Upper lobe of left lung (tissue), 6 donors: ENCODE measurements at regions not wholly inside any gene's neighbourhood (a gene's known extent, or its start where the extent isn't known, plus 50 kb on each side); places are given as distances from the start of the nearest gene placed in this dataset.

Source experiments
- ATAC-seq, 2 donors: fragments of 200-7000 bp; cut with Tn5 transposase; one replicate each; pipeline ENCODE4 v1.9.1; 2022; ENCODE audit warnings: mild to moderate bottlenecking in 2 of 2, moderate library complexity in 2 of 2; ENCODE audit not compliant: low FRiP score in 2 of 2
- DNase-seq, 2 donors: peaks; one replicate each; pipeline ENCODE4 v3.0.0-alpha.2; 2019 to 2020
- H3K27ac ChIP-seq, 4 donors: fragments of 200-600 bp; sonication (generic); one replicate each; pipeline ENCODE4 v1.5.1; 2016 to 2019
- H3K27me3 ChIP-seq, 4 donors: fragments of 200-600 bp; sonication (generic); one replicate each; pipeline ENCODE4 v1.5.1; 2017 to 2019
- H3K36me3 ChIP-seq, 4 donors: fragments of 200-600 bp; sonication (generic); one replicate each; pipeline ENCODE4 v1.5.1; 2016 to 2019
- H3K4me1 ChIP-seq, 4 donors: fragments of 200-600 bp; sonication (generic); one replicate each; pipeline ENCODE4 v1.5.1; 2018 to 2019
- H3K4me3 ChIP-seq, 4 donors: fragments of 200-600 bp; sonication (generic); one replicate each; pipeline ENCODE4 v1.5.1; 2017 to 2019; ENCODE audit warnings: mild to moderate bottlenecking in 2 of 4, moderate library complexity in 1 of 4
- H3K9me3 ChIP-seq, 4 donors: fragments of 200-600 bp; sonication (generic); one replicate each; pipeline ENCODE4 v1.5.1; 2018 to 2019
- EP300 ChIP-seq, 4 donors: sonication (generic); formaldehyde crosslinking; IDR thresholded peaks; one replicate each; pipeline ENCODE4 v1.5.1; 2017; ENCODE audit warnings: antibody characterized with exemption in 4 of 4, control low read depth in 2 of 4
- POLR2A ChIP-seq, 4 donors: fragments of 450-650 bp; IDR thresholded peaks; one replicate each; pipeline ENCODE4 v1.5.1; 2016 to 2017; ENCODE audit warnings: antibody characterized with exemption in 4 of 4, mild to moderate bottlenecking in 2 of 4
- POLR2AphosphoS5 ChIP-seq, 2 donors: sonication (generic); formaldehyde crosslinking; IDR thresholded peaks; one replicate each; pipeline ENCODE4 v1.5.1; 2017; ENCODE audit warnings: antibody characterized with exemption in 2 of 2
- WGBS, 2 donors: methylation state at CpG; one replicate each; pipeline ENCODE4 v1.1.5; 2017 to 2018; 5-methylcytosine and 5-hydroxymethylcytosine counted together
- TF ChIP-seq, protein P1 (sequence below), 6 experiments: fragments of 450-650 bp in 4 of 6; fragments of 200-600 bp in 2 of 6; sonication (generic) in 2 of 6; IDR thresholded peaks; one replicate each; pipeline ENCODE4 v1.5.1; 2016 to 2019; ENCODE audit warnings: antibody characterized with exemption in 6 of 6
- donor health status: DM: no; HTN: no; CAD: no; lungs with moderate emphysema.
- donor health status: DM: no; HTN: yes; CAD: no; lungs with severe emphysema.

- TF ChIP-seq POLR2A (IDR thresholded peaks at IDR 0.05) (no peak), POLR2AphosphoS5 (IDR thresholded peaks at IDR 0.05) (no peak), EP300 (IDR thresholded peaks at IDR 0.05) (no peak)
- TF ChIP-seq, protein P1, sequence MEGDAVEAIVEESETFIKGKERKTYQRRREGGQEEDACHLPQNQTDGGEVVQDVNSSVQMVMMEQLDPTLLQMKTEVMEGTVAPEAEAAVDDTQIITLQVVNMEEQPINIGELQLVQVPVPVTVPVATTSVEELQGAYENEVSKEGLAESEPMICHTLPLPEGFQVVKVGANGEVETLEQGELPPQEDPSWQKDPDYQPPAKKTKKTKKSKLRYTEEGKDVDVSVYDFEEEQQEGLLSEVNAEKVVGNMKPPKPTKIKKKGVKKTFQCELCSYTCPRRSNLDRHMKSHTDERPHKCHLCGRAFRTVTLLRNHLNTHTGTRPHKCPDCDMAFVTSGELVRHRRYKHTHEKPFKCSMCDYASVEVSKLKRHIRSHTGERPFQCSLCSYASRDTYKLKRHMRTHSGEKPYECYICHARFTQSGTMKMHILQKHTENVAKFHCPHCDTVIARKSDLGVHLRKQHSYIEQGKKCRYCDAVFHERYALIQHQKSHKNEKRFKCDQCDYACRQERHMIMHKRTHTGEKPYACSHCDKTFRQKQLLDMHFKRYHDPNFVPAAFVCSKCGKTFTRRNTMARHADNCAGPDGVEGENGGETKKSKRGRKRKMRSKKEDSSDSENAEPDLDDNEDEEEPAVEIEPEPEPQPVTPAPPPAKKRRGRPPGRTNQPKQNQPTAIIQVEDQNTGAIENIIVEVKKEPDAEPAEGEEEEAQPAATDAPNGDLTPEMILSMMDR (IDR thresholded peaks at IDR 0.05): no peak
- no peaks in the 10 kb centered on the region for H3K9me3 ChIP-seq
- DNase-seq (no peak), ATAC-seq (no peak)
- WGBS, 2 donors: 85 to 86% methylated on average over 6 of the region's 6 CpGs
- no peak overlapping the region for H3K4me3 ChIP-seq
- no peaks in the 10 kb centered on the region for H3K27me3 ChIP-seq
- H3K36me3 ChIP-seq: no peaks in the 10 kb centered on the region
- H3K27ac ChIP-seq: no peak overlapping the region
- H3K4me1 ChIP-seq: no peaks in the 10 kb centered on the region
Observed at GRCh38 chr1:31497601-31498000, 78.7 kb upstream of the TINAGL1 start.

GRCh38 chr1:31498376-31499040 is 77.8 kb upstream of the TINAGL1 start:
- no peak for DNase-seq
- no peak for ATAC-seq
- no peaks in the 10 kb centered on the region for H3K4me1 ChIP-seq
- no peaks in the 10 kb centered on the region for H3K9me3 ChIP-seq
- 84 to 87% methylated on average over 11 of the region's 11 CpGs for WGBS, 2 donors
- no peaks in the 10 kb centered on the region for H3K36me3 ChIP-seq
- H3K27ac ChIP-seq: no peak overlapping the region
- no peaks in the 10 kb centered on the region for H3K27me3 ChIP-seq
- no peak overlapping the region for H3K4me3 ChIP-seq
- TF ChIP-seq POLR2AphosphoS5 (IDR thresholded peaks at IDR 0.05) (no peak), EP300 (IDR thresholded peaks at IDR 0.05) (no peak), POLR2A (IDR thresholded peaks at IDR 0.05) (no peak)
- TF ChIP-seq, protein P1 (IDR thresholded peaks at IDR 0.05): no peak

DNA sequence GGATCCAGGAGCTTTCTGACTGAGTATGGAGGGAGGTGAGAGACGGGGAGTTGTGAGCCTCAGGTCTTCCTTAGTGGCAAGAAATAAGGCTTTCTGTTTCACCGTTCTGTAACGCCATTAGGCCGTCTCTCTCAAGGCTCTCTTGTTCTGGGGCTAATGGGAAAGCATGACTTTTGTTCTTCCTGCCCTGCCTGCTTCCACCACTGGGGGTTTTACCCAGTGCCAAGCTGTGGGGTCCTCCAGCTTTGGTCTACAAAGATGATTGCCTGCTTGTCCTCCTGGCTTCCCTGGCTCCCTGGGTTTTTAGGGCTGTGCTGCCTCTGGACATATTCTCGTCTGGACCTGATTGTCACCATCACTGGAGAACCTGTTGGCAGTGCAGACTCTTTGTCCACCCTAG is 74.8 kb upstream of the TINAGL1 start:
- no peak for DNase-seq
- 85 to 86% methylated on average over 5 of the region's 5 CpGs for WGBS, 2 donors
- no peaks in the 10 kb centered on the region for H3K9me3 ChIP-seq
- no peak overlapping the region for H3K4me3 ChIP-seq
- no peak for ATAC-seq
- no peak overlapping the region for H3K27ac ChIP-seq
- H3K36me3 ChIP-seq: no peaks in the 10 kb centered on the region
- TF ChIP-seq EP300 (IDR thresholded peaks at IDR 0.05): no peak
- no peak for TF ChIP-seq POLR2AphosphoS5 (IDR thresholded peaks at IDR 0.05)
- TF ChIP-seq POLR2A (IDR thresholded peaks at IDR 0.05): no peak
- TF ChIP-seq, protein P1 (IDR thresholded peaks at IDR 0.05): no peak
- H3K4me1 ChIP-seq: no peaks in the 10 kb centered on the region
- no peaks in the 10 kb centered on the region for H3K27me3 ChIP-seq

- TF ChIP-seq EP300 (IDR thresholded peaks at IDR 0.05) (no peak), POLR2AphosphoS5 (IDR thresholded peaks at IDR 0.05) (no peak), POLR2A (IDR thresholded peaks at IDR 0.05) (no peak)
- TF ChIP-seq, protein P1 (IDR thresholded peaks at IDR 0.05): no peak
- H3K4me1 ChIP-seq: no peaks in the 10 kb centered on the region
Observed at GRCh38 chr1:31502253-31502652, 74.1 kb upstream of the TINAGL1 start.

GRCh38 chr1:31502926-31503511 is 73.3 kb upstream of the TINAGL1 start:
- H3K4me1 ChIP-seq: no peaks in the 10 kb centered on the region
- TF ChIP-seq EP300 (IDR thresholded peaks at IDR 0.05) (no peak), POLR2A (IDR thresholded peaks at IDR 0.05) (no peak), POLR2AphosphoS5 (IDR thresholded peaks at IDR 0.05) (no peak)
- TF ChIP-seq, protein P1 (IDR thresholded peaks at IDR 0.05): no peak
- no peaks in the 10 kb centered on the region for H3K9me3 ChIP-seq
- WGBS, 2 donors: 47 to 58% methylated on average over 7 to 11 of the region's 11 CpGs
- H3K36me3 ChIP-seq: no peaks in the 10 kb centered on the region
- H3K4me3 ChIP-seq: no peak overlapping the region
- no peaks in the 10 kb centered on the region for H3K27me3 ChIP-seq
- H3K27ac ChIP-seq: no peak overlapping the region
- ATAC-seq (no peak), DNase-seq (peak in 1 of 2 donors; percentile 42)

More at GRCh38 chr1:31502253-31502652, 74.1 kb upstream of the TINAGL1 start:
- no peak for DNase-seq
- Histone ChIP-seq H3K27me3 (no peaks in the 10 kb centered on the region), H3K9me3 (no peaks in the 10 kb centered on the region), H3K4me3 (no peak overlapping the region), H3K36me3 (no peaks in the 10 kb centered on the region), H3K27ac (no peak overlapping the region)
- no peak for ATAC-seq
- 78 to 96% methylated on average over 2 of the region's 2 CpGs for WGBS, 2 donors
